HL-60 (cell line): ENCODE measurements at regions not wholly inside any gene's neighbourhood (a gene's known extent, or its start where the extent isn't known, plus 50 kb on each side); places are given as distances from the start of the nearest gene placed in this dataset.

Experiments used
- DNase-seq, 2 experiments: peaks; one replicate each; pipeline ENCODE4 v3.0.0-alpha.2; 2010 to 2020; ENCODE audit warnings: low read depth in 1 of 2, low spot score in 1 of 2
- H3K27ac ChIP-seq: fragments of 250-450 bp; sonication (Bioruptor Pico); replicated peaks from 2 replicates; pipeline ENCODE4 v1.5.1; 2020; ENCODE audit warnings: mild to moderate bottlenecking, moderate library complexity
- H3K27me3 ChIP-seq: fragments of 250-450 bp; sonication (Bioruptor Pico); 2 replicates; pipeline ENCODE4 v1.5.1; 2021; ENCODE audit warnings: mild to moderate bottlenecking, moderate library complexity; ENCODE audit not compliant: insufficient read depth, poor library complexity, severe bottlenecking
- H3K4me3 ChIP-seq: replicated peaks from 2 replicates; pipeline ENCODE4 v1.5.1; 2011; ENCODE audit warnings: mild to moderate bottlenecking, control low read depth, low read length; ENCODE audit not compliant: insufficient read depth
- GABPA ChIP-seq: IDR thresholded peaks from 2 replicates; pipeline ENCODE4 v1.6.1; 2012; ENCODE audit warnings: low read depth
- POLR2AphosphoS5 ChIP-seq: IDR thresholded peaks from 2 replicates; pipeline ENCODE4 v1.6.1; 2012; ENCODE audit warnings: low read depth
- SPI1 ChIP-seq: IDR thresholded peaks from 2 replicates; pipeline ENCODE4 v1.6.1; 2012; ENCODE audit warnings: low read depth, mild to moderate bottlenecking, borderline replicate concordance
- TF ChIP-seq, protein P1 (sequence below): IDR thresholded peaks from 2 replicates; pipeline ENCODE4 v1.6.1; 2012; ENCODE audit warnings: low read depth; ENCODE audit not compliant: insufficient replicate concordance
- TF ChIP-seq, protein P2 (sequence below): IDR thresholded peaks from one replicate; pipeline ENCODE4 v1.5.1; 2011; ENCODE audit warnings: low read length, control low read depth, inconsistent platforms; ENCODE audit not compliant: insufficient read depth

DNA sequence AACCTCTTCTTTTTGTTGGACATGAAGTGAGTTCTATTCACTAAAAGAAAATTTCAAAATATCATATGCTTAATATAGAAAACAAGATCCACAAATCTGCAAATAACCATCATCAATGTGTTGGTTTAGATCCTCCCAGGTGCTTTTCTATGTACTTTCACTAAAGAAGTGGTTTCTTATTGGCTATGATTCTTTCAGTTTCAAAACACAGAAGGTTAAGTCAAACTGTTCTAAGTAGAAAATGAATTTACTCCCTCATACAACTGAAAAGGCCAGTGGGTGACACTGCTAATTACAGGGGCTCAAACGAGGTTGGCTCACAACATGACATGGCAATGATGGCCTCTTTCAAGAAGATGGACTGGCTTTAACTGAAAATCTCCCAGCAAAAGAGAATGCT lies 111.7 kb downstream of the GALR1 start:
- no peak overlapping the region for H3K4me3 ChIP-seq
- H3K27me3 ChIP-seq: peaks cover 13% of the 10 kb centered on the region
- DNase-seq: no peak
- H3K27ac ChIP-seq: no peak overlapping the region
- TF ChIP-seq, protein P1, sequence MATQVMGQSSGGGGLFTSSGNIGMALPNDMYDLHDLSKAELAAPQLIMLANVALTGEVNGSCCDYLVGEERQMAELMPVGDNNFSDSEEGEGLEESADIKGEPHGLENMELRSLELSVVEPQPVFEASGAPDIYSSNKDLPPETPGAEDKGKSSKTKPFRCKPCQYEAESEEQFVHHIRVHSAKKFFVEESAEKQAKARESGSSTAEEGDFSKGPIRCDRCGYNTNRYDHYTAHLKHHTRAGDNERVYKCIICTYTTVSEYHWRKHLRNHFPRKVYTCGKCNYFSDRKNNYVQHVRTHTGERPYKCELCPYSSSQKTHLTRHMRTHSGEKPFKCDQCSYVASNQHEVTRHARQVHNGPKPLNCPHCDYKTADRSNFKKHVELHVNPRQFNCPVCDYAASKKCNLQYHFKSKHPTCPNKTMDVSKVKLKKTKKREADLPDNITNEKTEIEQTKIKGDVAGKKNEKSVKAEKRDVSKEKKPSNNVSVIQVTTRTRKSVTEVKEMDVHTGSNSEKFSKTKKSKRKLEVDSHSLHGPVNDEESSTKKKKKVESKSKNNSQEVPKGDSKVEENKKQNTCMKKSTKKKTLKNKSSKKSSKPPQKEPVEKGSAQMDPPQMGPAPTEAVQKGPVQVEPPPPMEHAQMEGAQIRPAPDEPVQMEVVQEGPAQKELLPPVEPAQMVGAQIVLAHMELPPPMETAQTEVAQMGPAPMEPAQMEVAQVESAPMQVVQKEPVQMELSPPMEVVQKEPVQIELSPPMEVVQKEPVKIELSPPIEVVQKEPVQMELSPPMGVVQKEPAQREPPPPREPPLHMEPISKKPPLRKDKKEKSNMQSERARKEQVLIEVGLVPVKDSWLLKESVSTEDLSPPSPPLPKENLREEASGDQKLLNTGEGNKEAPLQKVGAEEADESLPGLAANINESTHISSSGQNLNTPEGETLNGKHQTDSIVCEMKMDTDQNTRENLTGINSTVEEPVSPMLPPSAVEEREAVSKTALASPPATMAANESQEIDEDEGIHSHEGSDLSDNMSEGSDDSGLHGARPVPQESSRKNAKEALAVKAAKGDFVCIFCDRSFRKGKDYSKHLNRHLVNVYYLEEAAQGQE: no peak

DNA sequence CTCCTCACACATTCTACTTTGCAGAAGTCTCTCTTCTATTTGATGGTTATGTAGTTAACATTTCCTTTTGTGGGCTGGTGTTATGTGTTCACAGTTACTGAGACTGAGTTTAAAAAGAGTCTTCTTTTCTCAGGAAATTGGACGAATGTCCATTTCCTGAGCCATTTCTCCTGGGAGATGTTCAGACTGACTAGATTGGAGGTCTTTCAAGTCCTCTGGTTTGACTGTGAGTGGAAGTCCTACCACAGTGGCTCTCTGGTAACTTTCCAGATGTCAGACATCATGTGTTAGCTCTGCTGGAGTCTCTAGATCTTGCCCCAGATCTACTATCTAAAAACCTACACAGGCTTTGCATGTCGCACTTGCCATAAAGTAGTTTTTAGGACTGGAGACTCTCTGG lies 116.0 kb downstream of the GALR1 start:
- H3K27me3 ChIP-seq: peaks cover 22% of the 10 kb centered on the region
- no peak overlapping the region for H3K4me3 ChIP-seq
- no peak for DNase-seq
- TF ChIP-seq, protein P1: no peak
- TF ChIP-seq GABPA (no peak), POLR2AphosphoS5 (no peak), SPI1 (no peak)
- TF ChIP-seq, protein P2, sequence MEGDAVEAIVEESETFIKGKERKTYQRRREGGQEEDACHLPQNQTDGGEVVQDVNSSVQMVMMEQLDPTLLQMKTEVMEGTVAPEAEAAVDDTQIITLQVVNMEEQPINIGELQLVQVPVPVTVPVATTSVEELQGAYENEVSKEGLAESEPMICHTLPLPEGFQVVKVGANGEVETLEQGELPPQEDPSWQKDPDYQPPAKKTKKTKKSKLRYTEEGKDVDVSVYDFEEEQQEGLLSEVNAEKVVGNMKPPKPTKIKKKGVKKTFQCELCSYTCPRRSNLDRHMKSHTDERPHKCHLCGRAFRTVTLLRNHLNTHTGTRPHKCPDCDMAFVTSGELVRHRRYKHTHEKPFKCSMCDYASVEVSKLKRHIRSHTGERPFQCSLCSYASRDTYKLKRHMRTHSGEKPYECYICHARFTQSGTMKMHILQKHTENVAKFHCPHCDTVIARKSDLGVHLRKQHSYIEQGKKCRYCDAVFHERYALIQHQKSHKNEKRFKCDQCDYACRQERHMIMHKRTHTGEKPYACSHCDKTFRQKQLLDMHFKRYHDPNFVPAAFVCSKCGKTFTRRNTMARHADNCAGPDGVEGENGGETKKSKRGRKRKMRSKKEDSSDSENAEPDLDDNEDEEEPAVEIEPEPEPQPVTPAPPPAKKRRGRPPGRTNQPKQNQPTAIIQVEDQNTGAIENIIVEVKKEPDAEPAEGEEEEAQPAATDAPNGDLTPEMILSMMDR: no peak
- H3K27ac ChIP-seq: no peak overlapping the region

DNA sequence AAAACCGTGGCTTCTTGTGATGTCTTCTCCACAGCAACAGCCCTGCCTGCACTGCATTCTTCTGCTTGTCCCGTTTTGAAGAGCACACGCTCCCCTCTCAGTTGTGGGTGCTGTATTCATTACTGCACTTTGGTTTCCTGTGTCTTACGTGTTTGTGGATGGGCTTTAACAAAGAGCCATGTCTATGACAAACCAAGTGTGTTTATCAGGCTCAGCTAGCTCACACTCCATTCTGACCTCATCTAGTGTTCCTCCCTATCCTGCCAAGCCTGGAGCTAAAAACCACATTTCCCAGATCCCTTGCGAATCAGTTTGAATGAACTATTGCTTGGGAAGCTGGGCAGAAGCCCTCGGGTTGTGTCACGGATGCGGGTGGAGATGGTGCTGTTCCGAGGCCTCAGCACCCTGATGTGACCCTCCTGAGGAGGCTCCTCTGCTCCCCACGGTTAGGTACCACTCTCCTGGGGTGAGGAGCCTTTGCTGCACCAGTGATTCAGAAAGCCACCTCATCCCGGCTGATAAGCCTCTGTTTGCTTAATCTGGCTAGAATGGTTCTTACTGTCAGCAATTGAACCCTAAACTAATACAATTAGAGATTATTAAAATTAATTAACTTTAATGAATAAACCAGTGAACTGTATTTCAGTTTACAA lies 116.5 kb downstream of the GALR1 start:
- no peak overlapping the region for H3K4me3 ChIP-seq
- TF ChIP-seq SPI1 (no peak), POLR2AphosphoS5 (no peak), GABPA (no peak)
- TF ChIP-seq, protein P2: no peak
- TF ChIP-seq, protein P1: no peak
- no peak for DNase-seq
- peaks cover 22% of the 10 kb centered on the region for H3K27me3 ChIP-seq
- H3K27ac ChIP-seq: no peak overlapping the region
